ENCODE measurements at regions not wholly inside any gene's neighbourhood (a gene's known extent, or its start where the extent isn't known, plus 50 kb on each side); places are given as distances from the start of the nearest gene placed in this dataset.

GRCh38 chr15:46450112-46450809 is 815.4 kb downstream of the SQOR start:
- no peak for DNase-seq (ENCODE audit: low spot score)
- intact Hi-C loops (cut with DNase I) = no loop called here

- DNase-seq (ENCODE audit: low spot score) = no peak
- intact Hi-C loops (cut with DNase I) = no loop called here
These were observed 816.0 kb downstream of the SQOR start for GRCh38 chr15:46450810-46451182.

GRCh38 chr15:46452297-46452820 is 817.5 kb downstream of the SQOR start:
- intact Hi-C loops (cut with DNase I) = no loop called here
- no peak for DNase-seq (ENCODE audit: low spot score)

GRCh38 chr15:46456456-46456855 is 821.6 kb downstream of the SQOR start:
- DNase-seq (ENCODE audit: low spot score) = no peak
- intact Hi-C loops (cut with DNase I) = no loop called here

- intact Hi-C loops (cut with DNase I) = no loop called here
- no peak for DNase-seq (ENCODE audit: low spot score)
These were observed 825.7 kb downstream of the SQOR start for GRCh38 chr15:46460431-46461094.

GRCh38 chr15:46461416-46461815 is 826.6 kb downstream of the SQOR start:
- intact Hi-C loops (cut with DNase I) = no loop called here
- no peak for DNase-seq (ENCODE audit: low spot score)

- intact Hi-C loops (cut with DNase I) = no loop called here
- DNase-seq (ENCODE audit: low spot score) = no peak
These were observed 832.2 kb downstream of the SQOR start for GRCh38 chr15:46467041-46467440.

- intact Hi-C loops (cut with DNase I) = no loop called here
- DNase-seq (ENCODE audit: low spot score) = no peak
These were observed 836.3 kb downstream of the SQOR start for GRCh38 chr15:46471096-46471495.

- no peak for DNase-seq (ENCODE audit: low spot score)
- intact Hi-C loops (cut with DNase I) = no loop called here
These were observed 854.4 kb downstream of the SQOR start for GRCh38 chr15:46489276-46489675.

- DNase-seq (ENCODE audit: low spot score) = no peak
- intact Hi-C loops (cut with DNase I) = no loop called here
These were observed 861.8 kb downstream of the SQOR start for GRCh38 chr15:46496491-46497115.

- intact Hi-C loops (cut with DNase I) = no loop called here
- no peak for DNase-seq (ENCODE audit: low spot score)
These were observed 867.8 kb downstream of the SQOR start for GRCh38 chr15:46502667-46503066.

GRCh38 chr15:46518381-46518780 is 883.6 kb downstream of the SQOR start:
- no peak for DNase-seq (ENCODE audit: low spot score)
- intact Hi-C loops (cut with DNase I) = no loop called here

GRCh38 chr15:46523701-46524100 is 888.9 kb downstream of the SQOR start:
- intact Hi-C loops (cut with DNase I) = no loop called here

GRCh38 chr15:46525984-46526725 is 891.3 kb downstream of the SQOR start:
- no peak for DNase-seq (ENCODE audit: low spot score)
- intact Hi-C loops (cut with DNase I) = no loop called here

More at GRCh38 chr15:46523701-46524100, 888.9 kb downstream of the SQOR start:
- no peak for DNase-seq (ENCODE audit: low spot score)

- intact Hi-C loops (cut with DNase I) = no loop called here
- no peak for DNase-seq (ENCODE audit: low spot score)
These were observed 891.9 kb downstream of the SQOR start for GRCh38 chr15:46526726-46527110.

GRCh38 chr15:46543626-46544025 is 908.8 kb downstream of the SQOR start:
- intact Hi-C loops (cut with DNase I) = no loop called here

GRCh38 chr15:46548989-46549388 is 914.2 kb downstream of the SQOR start:
- intact Hi-C loops (cut with DNase I) = no loop called here

More at GRCh38 chr15:46543626-46544025, 908.8 kb downstream of the SQOR start:
- no peak for DNase-seq (ENCODE audit: low spot score)

GRCh38 chr15:46552316-46552715 is 917.5 kb downstream of the SQOR start:
- intact Hi-C loops (cut with DNase I) = no loop called here
- DNase-seq (ENCODE audit: low spot score) = no peak

More at GRCh38 chr15:46548989-46549388, 914.2 kb downstream of the SQOR start:
- no peak for DNase-seq (ENCODE audit: low spot score)

GRCh38 chr15:46555547-46555946 is 920.7 kb downstream of the SQOR start:
- intact Hi-C loops (cut with DNase I) = no loop called here
- no peak for DNase-seq (ENCODE audit: low spot score)

GRCh38 chr15:46556010-46556409 is 921.2 kb downstream of the SQOR start:
- intact Hi-C loops (cut with DNase I) = no loop called here

More at GRCh38 chr15:46556010-46556409, 921.2 kb downstream of the SQOR start:
- DNase-seq (ENCODE audit: low spot score) = no peak
